Activated CD4-positive, alpha-beta T cell treated with anti-CD3 and anti-CD28 coated beads, Interleukin-2, Interleukin-6, amounts not matched to agents 100 ng/mL and 50 ng/mL, durations not matched to agents 16 hours and 8 hours (primary cell): ENCODE measurements at regions not wholly inside any gene's neighbourhood (a gene's known extent, or its start where the extent isn't known, plus 50 kb on each side); places are given as distances from the start of the nearest gene placed in this dataset.

Source experiments
- DNase-seq: peaks from one replicate; pipeline ENCODE4 v3.0.0-alpha.2; 2020

- no peak for DNase-seq
Observed at GRCh38 chr12:58602736-58603135, 317.6 kb downstream of the LRIG3 start.

DNA sequence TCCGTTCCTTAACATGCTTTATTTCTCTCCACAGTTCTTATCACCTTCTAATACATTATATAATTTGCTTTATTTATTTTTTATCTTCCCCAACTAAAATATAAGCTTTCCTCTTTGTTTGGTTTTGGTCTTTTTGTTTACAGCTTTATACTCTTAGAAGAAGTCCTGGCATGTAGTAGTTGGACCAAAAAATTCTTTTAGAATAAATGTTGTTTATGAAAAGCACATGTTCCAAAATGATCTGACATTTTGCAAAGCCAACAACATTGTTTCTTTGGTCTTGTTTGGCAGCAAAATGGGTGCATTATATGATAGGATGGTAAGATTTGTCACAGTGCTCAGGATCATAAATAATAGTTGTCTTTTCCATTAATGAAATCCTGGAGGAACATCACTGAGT lies 312.5 kb downstream of the LRIG3 start:
- no peak for DNase-seq

- DNase-seq = no peak
Observed at GRCh38 chr12:58608711-58609110, 311.6 kb downstream of the LRIG3 start.

- DNase-seq = no peak
Observed at GRCh38 chr12:58615047-58615446, 305.3 kb downstream of the LRIG3 start.

- DNase-seq = no peak
Observed at GRCh38 chr12:58615576-58615975, 304.7 kb downstream of the LRIG3 start.

DNA sequence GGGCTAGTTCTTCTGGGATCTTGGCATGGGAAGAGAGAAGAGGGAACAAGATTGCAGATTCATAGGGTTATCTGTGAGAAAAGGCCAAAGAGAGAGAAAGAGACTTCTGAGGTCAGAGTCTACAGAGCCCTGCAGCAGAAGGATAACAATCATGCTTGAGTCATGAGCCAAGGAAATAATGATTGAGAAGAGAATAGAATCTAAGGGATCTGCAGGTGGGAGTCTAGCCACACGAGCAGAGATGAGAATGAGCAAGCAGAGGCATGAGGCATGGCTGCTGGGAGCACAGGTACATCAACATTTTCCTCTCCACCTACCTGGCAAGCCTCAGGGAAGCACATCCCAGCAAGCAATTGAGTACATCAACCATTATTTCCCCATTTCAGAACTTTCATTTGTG lies 303.7 kb downstream of the LRIG3 start:
- no peak for DNase-seq

DNA sequence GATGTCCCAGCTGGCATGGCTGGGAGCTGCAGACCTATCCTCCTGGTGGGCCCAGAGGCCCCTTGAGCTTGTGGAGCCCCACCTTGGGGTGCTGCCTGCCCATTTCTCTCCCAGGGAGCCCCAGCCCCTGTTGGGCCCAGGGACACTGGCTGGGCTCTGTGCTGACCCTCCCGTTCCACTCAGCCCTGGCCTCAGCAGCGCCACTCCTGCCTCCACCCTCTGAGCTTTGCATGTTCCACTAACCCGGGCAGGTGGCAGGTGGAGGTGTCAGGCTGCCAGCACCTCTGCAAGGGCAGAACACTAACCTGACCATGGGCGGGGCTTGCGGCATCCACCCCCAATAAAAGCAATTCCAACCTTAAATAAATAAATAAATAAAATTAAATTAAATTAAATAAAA lies 299.2 kb downstream of the LRIG3 start:
- DNase-seq = no peak

DNA sequence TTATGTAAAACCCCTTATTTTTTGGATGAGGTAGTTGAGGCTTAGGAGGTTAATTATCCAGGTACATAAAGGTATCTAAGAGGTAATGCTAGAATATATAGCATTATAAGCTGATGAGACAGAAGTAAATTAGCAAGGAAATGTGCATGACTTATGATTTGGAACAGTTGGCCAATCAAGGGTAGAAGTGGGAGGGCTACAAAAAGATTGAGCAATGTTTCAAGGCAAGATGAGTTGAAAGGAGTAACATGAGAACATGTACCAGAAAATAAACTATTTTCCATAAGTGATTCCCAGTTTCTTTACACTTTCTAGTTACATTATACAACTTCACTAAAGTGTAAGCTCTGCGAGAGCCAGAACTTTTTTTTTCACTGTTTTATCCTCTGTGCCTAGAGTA lies 290.9 kb downstream of the LRIG3 start:
- DNase-seq = no peak

DNA sequence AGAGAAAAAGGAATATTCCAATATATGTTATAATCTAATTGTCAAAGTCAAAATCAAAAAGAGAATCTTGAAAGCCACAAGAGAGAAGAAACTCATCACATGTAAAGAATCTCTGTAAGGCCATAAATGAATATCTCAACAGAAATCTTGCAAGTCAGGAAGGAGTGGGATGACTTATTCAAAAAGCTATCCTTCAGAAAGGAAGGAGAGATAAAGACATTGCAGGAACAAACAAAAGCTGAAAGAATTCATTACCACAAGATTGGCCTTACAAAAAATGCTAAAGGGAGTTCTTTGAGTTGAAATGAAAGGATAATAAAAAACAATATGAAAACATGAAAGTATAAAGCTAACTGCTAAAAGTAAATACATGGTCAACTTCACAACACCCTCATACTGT lies 286.8 kb downstream of the LRIG3 start:
- DNase-seq = no peak

- DNase-seq = no peak
Observed at GRCh38 chr12:58639318-58639934, 280.9 kb downstream of the LRIG3 start.

- DNase-seq = no peak
Observed at GRCh38 chr12:58640314-58640713, 280.0 kb downstream of the LRIG3 start.

DNA sequence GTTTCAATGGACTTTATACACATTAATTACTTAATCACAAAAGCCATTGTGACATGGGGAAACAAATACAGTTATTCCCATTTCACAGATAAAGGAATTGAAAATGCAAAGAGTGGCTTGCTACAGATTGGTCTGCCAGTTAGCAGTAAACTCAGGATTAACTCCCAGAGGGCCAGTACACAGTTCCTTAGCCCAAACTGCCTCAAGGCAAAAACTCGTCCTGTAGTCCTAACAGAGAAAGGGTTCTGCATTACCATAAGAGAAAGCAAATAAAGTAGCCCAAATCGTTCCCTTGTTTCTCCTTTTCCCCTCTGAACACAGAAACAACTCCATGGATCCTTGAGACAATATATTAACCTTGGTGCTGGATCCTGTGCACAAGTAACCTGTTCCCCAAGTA lies 274.4 kb downstream of the LRIG3 start:
- DNase-seq = no peak

GRCh38 chr12:58647495-58647894 lies 272.8 kb downstream of the LRIG3 start:
- DNase-seq = no peak

DNA sequence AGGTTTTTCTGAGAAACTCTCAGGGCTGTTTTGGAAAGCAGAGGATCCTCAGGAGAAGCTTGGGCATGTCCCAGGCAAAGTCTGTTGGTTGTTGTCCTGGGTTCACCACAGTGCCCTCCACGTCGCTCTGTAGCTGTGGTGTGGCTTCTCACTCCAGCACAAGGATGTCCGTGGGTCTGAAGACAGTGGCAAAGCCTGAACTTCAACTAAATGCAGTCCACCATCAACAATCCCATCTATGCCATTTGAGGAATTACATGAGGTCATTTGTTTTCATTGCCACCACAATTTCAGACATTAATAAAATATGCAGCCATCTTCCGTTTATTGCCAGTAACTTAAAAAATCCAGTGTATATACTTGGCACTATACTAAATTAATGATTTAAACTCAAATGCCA lies 272.1 kb downstream of the LRIG3 start:
- DNase-seq = no peak

- no peak for DNase-seq
Observed at GRCh38 chr12:58651850-58652249, 268.5 kb downstream of the LRIG3 start.

DNA sequence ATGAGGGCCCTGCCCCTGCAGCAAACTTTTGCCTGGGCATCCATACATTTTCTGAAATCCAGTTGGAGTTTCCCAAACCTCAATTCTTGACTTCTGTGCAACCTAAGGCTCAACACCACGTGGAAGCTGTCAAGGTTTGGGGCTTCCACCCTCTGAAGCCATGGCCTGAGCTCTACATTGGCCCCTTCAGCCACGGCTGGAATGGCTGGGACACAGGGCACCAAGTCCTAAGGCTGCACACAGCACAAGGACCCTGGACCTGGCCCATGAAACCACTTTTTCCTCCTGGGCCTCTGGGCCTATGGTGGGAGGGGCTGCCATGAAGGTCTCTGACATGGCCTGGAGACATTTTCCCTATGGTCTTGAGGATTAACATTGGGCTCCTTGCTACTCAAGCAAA lies 266.3 kb downstream of the LRIG3 start:
- no peak for DNase-seq

GRCh38 chr12:58655375-58655774 lies 264.9 kb downstream of the LRIG3 start:
- DNase-seq = no peak

- no peak for DNase-seq
Observed at GRCh38 chr12:58656254-58657009, 263.9 kb downstream of the LRIG3 start.

DNA sequence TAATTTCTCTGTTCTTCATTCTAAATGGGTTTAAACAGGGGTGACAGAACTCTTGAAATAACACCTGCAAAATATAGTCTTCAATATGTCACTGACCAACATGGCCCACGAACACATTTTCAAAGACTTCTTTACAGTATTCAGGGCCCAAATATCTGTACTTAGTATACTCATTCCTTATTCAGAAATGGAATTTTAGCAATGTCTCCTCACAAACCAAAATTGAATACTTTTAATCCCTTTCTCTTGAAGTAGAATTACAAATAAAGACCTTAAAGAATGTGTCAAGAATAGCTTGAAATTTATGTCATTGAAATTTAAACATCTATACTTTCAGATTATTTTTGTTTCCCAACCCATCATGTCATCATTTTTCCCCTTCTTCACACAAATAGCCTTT lies 263.1 kb downstream of the LRIG3 start:
- no peak for DNase-seq

DNA sequence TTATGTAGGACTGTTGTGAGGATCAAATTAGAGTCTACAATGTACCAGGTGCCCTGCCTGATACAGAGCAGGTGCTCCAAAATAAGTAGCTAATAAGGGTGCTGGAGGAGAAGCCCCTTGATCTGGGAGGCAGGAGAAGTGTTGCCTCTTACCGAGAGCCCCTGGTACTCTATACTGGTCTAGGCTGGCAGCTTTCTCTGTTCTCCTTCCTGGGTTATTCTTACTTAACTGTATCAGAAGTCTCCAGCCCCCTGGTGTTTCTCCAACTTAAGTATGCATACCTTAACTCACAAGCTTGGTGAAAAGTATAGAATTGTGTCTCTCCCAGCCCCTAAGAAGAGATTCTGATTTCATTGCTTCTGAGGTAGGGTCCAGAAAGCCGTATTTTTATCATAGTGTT lies 254.9 kb downstream of the LRIG3 start:
- no peak for DNase-seq

GRCh38 chr12:58668233-58668632 lies 252.1 kb downstream of the LRIG3 start:
- no peak for DNase-seq

- no peak for DNase-seq
Observed at GRCh38 chr12:58668871-58669270, 251.4 kb downstream of the LRIG3 start.

GRCh38 chr12:58670623-58671022 lies 249.7 kb downstream of the LRIG3 start:
- no peak for DNase-seq

DNA sequence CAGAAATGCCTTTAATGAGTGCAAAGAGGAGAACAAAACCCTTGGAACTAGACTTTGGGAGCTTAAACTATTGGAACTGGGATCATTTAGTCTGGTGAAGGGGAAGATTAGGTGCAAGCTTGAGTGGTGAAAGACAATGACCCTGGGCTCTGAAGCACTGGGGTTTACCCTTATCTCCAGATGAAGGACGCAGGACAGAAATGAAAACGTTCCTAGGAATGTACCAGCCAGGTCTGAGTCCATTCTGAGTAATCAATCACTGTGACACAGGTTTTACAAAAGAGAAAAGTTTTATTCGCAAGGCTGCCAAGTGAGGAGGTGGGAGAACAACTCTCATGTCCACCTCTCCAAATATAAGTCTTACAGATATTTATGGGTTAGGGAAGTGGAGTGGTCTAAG lies 249.1 kb downstream of the LRIG3 start:
- DNase-seq = no peak

GRCh38 chr12:58673021-58673420 lies 247.3 kb downstream of the LRIG3 start:
- no peak for DNase-seq
